ENCODE measurements at regions not wholly inside any gene's neighbourhood (a gene's known extent, or its start where the extent isn't known, plus 50 kb on each side); places are given as distances from the start of the nearest gene placed in this dataset.

DNA sequence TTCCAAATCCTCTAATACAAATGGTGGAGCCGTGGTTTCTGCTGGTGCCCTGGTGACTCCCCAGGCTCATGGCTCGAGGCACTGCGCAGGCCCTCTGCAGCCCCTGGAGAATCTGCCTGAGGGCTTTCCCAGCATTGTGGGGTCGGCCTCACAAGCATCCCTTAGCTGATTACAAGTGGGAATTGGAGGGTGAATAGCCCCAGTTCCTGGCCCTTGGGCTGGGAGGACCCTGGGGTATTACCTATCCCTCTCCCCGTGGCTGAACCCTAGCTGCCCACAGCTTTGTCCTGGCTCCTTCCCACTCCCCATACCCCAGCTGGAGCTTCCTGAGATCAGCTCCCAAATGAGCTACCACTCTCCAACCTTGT is 212.2 kb upstream of the CST7 start:
- DNase-seq (no peak), ATAC-seq (no peak)
- TF ChIP-seq POLR2A (IDR thresholded peaks at IDR 0.05), result no peak
- TF ChIP-seq, protein P1, sequence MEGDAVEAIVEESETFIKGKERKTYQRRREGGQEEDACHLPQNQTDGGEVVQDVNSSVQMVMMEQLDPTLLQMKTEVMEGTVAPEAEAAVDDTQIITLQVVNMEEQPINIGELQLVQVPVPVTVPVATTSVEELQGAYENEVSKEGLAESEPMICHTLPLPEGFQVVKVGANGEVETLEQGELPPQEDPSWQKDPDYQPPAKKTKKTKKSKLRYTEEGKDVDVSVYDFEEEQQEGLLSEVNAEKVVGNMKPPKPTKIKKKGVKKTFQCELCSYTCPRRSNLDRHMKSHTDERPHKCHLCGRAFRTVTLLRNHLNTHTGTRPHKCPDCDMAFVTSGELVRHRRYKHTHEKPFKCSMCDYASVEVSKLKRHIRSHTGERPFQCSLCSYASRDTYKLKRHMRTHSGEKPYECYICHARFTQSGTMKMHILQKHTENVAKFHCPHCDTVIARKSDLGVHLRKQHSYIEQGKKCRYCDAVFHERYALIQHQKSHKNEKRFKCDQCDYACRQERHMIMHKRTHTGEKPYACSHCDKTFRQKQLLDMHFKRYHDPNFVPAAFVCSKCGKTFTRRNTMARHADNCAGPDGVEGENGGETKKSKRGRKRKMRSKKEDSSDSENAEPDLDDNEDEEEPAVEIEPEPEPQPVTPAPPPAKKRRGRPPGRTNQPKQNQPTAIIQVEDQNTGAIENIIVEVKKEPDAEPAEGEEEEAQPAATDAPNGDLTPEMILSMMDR (IDR thresholded peaks at IDR 0.05 in 4 of 5, conservative IDR thresholded peaks at IDR 0.05 in 1 of 5), result no peak
- Histone ChIP-seq H3K27me3 (no peaks in the 10 kb centered on the region), H3K36me3 (no peaks in the 10 kb centered on the region), H3K4me3 (no peak overlapping the region), H3K4me1 (no peaks in the 10 kb centered on the region), H3K27ac (no peak overlapping the region), H3K9me3 (no peaks in the 10 kb centered on the region)
- intact Hi-C loops (cut with DNase I; ENCODE audit: low total_unique reads), result no loop called here
- in situ Hi-C loops (cut with MboI; ENCODE audit: low sequenced_read_pairs in 4 of 4), result no loop called here

- in situ Hi-C loops (cut with MboI; ENCODE audit: low sequenced_read_pairs in 4 of 4), result no loop called here
- Histone ChIP-seq H3K4me1 (no peaks in the 10 kb centered on the region), H3K36me3 (no peaks in the 10 kb centered on the region), H3K27me3 (no peaks in the 10 kb centered on the region), H3K4me3 (no peak overlapping the region), H3K9me3 (no peaks in the 10 kb centered on the region), H3K27ac (no peak overlapping the region)
- DNase-seq (no peak), ATAC-seq (no peak)
- intact Hi-C loops (cut with DNase I; ENCODE audit: low total_unique reads), result no loop called here
- TF ChIP-seq POLR2A (IDR thresholded peaks at IDR 0.05), result no peak
- TF ChIP-seq, protein P1 (IDR thresholded peaks at IDR 0.05 in 4 of 5, conservative IDR thresholded peaks at IDR 0.05 in 1 of 5), result no peak
Measured at GRCh38 chr20:24737212-24737850, 211.7 kb upstream of the CST7 start.

GRCh38 chr20:24738058-24738775 is 210.9 kb upstream of the CST7 start:
- Histone ChIP-seq H3K27ac (no peak overlapping the region), H3K36me3 (no peaks in the 10 kb centered on the region), H3K4me1 (no peaks in the 10 kb centered on the region), H3K9me3 (no peaks in the 10 kb centered on the region), H3K27me3 (no peaks in the 10 kb centered on the region), H3K4me3 (no peak overlapping the region)
- in situ Hi-C loops (cut with MboI; ENCODE audit: low sequenced_read_pairs in 4 of 4) (no loop called here), intact Hi-C loops (cut with DNase I; ENCODE audit: low total_unique reads) (no loop called here)
- no peak for ATAC-seq
- TF ChIP-seq POLR2A (IDR thresholded peaks at IDR 0.05), result no peak
- TF ChIP-seq, protein P1 (IDR thresholded peaks at IDR 0.05 in 4 of 5, conservative IDR thresholded peaks at IDR 0.05 in 1 of 5), result no peak
- no peak for DNase-seq

DNA sequence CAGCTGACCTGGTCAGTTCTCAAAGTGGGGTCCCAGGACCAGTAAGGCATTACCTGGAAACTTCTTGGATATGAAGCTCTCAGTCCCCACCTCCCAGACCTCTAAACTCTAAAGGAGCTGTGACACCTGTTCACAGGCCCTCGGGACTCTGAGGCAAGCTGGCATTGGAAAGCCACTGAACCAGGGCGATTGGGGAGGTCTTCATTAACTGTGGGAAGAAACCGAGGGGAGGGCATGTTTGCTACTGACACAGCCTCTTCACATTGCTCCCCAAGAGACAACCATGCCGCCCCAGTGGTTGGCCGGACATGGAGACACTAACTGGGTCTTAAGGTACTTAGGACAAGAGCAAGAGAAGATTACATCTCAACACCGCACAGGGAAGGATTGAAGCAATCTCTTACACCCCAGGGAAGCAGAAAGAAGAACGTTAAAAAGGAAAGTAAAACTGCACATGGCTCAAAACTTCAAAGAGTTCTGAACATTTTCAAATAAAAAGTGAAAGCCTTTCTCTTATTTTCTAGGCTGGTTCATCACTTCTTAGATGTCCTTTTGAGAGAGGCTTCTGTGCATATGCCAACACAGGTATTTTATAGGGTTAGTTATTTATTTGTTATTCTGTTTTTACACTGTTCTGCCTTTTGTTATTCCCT is 210.0 kb upstream of the CST7 start:
- Histone ChIP-seq H3K36me3 (no peaks in the 10 kb centered on the region), H3K4me1 (no peaks in the 10 kb centered on the region), H3K27ac (no peak overlapping the region), H3K27me3 (no peaks in the 10 kb centered on the region), H3K9me3 (no peaks in the 10 kb centered on the region), H3K4me3 (no peak overlapping the region)
- ATAC-seq, result no peak
- in situ Hi-C loops (cut with MboI; ENCODE audit: low sequenced_read_pairs in 4 of 4) (no loop called here), intact Hi-C loops (cut with DNase I; ENCODE audit: low total_unique reads) (no loop called here)
- DNase-seq, result no peak
- TF ChIP-seq, protein P1 (IDR thresholded peaks at IDR 0.05 in 4 of 5, conservative IDR thresholded peaks at IDR 0.05 in 1 of 5), result no peak
- no peak for TF ChIP-seq POLR2A (IDR thresholded peaks at IDR 0.05)
